Keratinocyte (primary cell): ENCODE measurements at regions not wholly inside any gene's neighbourhood (a gene's known extent, or its start where the extent isn't known, plus 50 kb on each side); places are given as distances from the start of the nearest gene placed in this dataset.

ENCODE experiments used
- DNase-seq: peaks from one replicate; pipeline ENCODE4 v3.0.0-alpha.2; 2011; ENCODE audit warnings: low read depth, missing footprints, low spot score
- FAIRE-seq: peaks from 2 replicates; lab custom pipeline; 2011; peaks lifted over from hg19 to GRCh38; lab: Jason Lieb, UNC
- H2AFZ ChIP-seq: 2 replicates; pipeline ENCODE4 v1.6.0; 2012; ENCODE audit warnings: low read length, control low read depth, inconsistent platforms; ENCODE audit not compliant: control insufficient read depth
- H3K27ac ChIP-seq: 2 replicates; pipeline ENCODE4 v1.5.1; 2011; ENCODE audit warnings: low read length; ENCODE audit not compliant: control insufficient read depth, insufficient read depth
- H3K27me3 ChIP-seq: 3 replicates; pipeline ENCODE4 v1.6.0; 2011; ENCODE audit warnings: low read length; ENCODE audit not compliant: control insufficient read depth, insufficient read depth; ENCODE audit errors: extremely low read depth
- H3K36me3 ChIP-seq, 2 experiments: 2 replicates in 1 of 2; 3 replicates in 1 of 2; pipeline ENCODE4 v1.5.1; 2011; ENCODE audit warnings: low read length in 2 of 2, mild to moderate bottlenecking in 1 of 2; ENCODE audit not compliant: control insufficient read depth in 2 of 2, insufficient read depth in 2 of 2; ENCODE audit errors: extremely low read depth in 1 of 2
- H3K4me1 ChIP-seq: 3 replicates; pipeline ENCODE4 v1.5.1; 2011; ENCODE audit warnings: low read length; ENCODE audit not compliant: control insufficient read depth, insufficient read depth; ENCODE audit errors: extremely low read depth
- H3K4me2 ChIP-seq: 3 replicates; pipeline ENCODE4 v1.6.0; 2011; ENCODE audit warnings: low read depth, low read length; ENCODE audit not compliant: control insufficient read depth, insufficient read depth; ENCODE audit errors: extremely low read depth
- H3K4me3 ChIP-seq, 3 experiments: fragments of 200-600 bp in 1 of 3; sonication (generic) in 1 of 3; 2 replicates in 2 of 3; 3 replicates in 1 of 3; pipeline ENCODE4 v1.5.1; 2011 to 2016; ENCODE audit warnings: low read length in 3 of 3, mild to moderate bottlenecking in 3 of 3, control low read depth in 2 of 3, inconsistent platforms in 1 of 3, low read depth in 1 of 3, mixed read lengths in 1 of 3, mixed run types in 1 of 3, moderate library complexity in 1 of 3; ENCODE audit not compliant: control insufficient read depth in 2 of 3, insufficient read depth in 2 of 3; ENCODE audit errors: extremely low read depth in 1 of 3
- H3K79me2 ChIP-seq: 2 replicates; pipeline ENCODE4 v1.6.0; 2012; ENCODE audit warnings: low read length; ENCODE audit not compliant: control insufficient read depth, insufficient read depth
- H3K9ac ChIP-seq: 3 replicates; pipeline ENCODE4 v1.6.0; 2011; ENCODE audit warnings: low read length; ENCODE audit not compliant: control insufficient read depth, insufficient read depth; ENCODE audit errors: extremely low read depth
- H3K9me1 ChIP-seq: 3 replicates; pipeline ENCODE4 v1.6.0; 2011; ENCODE audit warnings: low read length; ENCODE audit not compliant: control insufficient read depth, insufficient read depth; ENCODE audit errors: extremely low read depth
- H3K9me3 ChIP-seq: 2 replicates; pipeline ENCODE4 v1.5.1; 2012; ENCODE audit warnings: low read depth, low read length; ENCODE audit not compliant: control insufficient read depth
- H4K20me1 ChIP-seq: 3 replicates; pipeline ENCODE4 v1.6.0; 2011; ENCODE audit warnings: low read length; ENCODE audit not compliant: control insufficient read depth, insufficient read depth; ENCODE audit errors: extremely low read depth
- CTCF ChIP-seq, 3 experiments: IDR thresholded peaks in 1 of 3; conservative IDR thresholded peaks in 1 of 3; optimal IDR thresholded peaks in 1 of 3; 2 replicates in 2 of 3; 3 replicates in 1 of 3; pipeline versions ENCODE3 to v1.5.1; 2011; ENCODE audit warnings: low read length in 3 of 3, mild to moderate bottlenecking in 3 of 3, moderate library complexity in 2 of 3, control low read depth in 1 of 3, inconsistent platforms in 1 of 3; ENCODE audit not compliant: insufficient read depth in 2 of 3; ENCODE audit errors: extremely low read depth in 1 of 3
- EZH2 ChIP-seq: IDR thresholded peaks from one replicate; pipeline ENCODE4 v1.6.1; 2012; ENCODE audit warnings: inconsistent platforms, mild to moderate bottlenecking, low read length, moderate library complexity
- dilution Hi-C: fragments of 300-500 bp; cut with MboI; formaldehyde crosslinking; loops from one replicate; pipeline ENCODE4 v1.7.0; 2020; ENCODE audit warnings: low sequenced_read_pairs; ENCODE audit not compliant: extremely low pct_ligation_motif_present

- Histone ChIP-seq H3K9me3 (no peaks in the 10 kb centered on the region), H3K36me3 (no peaks in the 10 kb centered on the region), H3K9me1 (no peaks in the 10 kb centered on the region), H3K4me2 (peak overlapping the region; percentile 40), H3K27me3 (no peaks in the 10 kb centered on the region), H3K4me3 (peak overlapping the region in 1 of 3 experiments; percentile 13), H2AFZ (peak overlapping the region; percentile 59), H3K79me2 (no peaks in the 10 kb centered on the region), H3K27ac (no peak overlapping the region), H4K20me1 (no peaks in the 10 kb centered on the region), H3K9ac (no peak overlapping the region), H3K4me1 (no peaks in the 10 kb centered on the region)
- FAIRE-seq (no peak), DNase-seq (no peak)
- dilution Hi-C loops, result no loop called here
- no peak for TF ChIP-seq EZH2
- no peak for TF ChIP-seq CTCF (optimal IDR thresholded peaks at IDR 0.05 in 1 of 3, IDR thresholded peaks at IDR 0.05 in 1 of 3, conservative IDR thresholded peaks at IDR 0.05 in 1 of 3; ENCODE audit: extremely low read depth in 1 of 3, insufficient read depth in 2 of 3, low read length in 3 of 3)
These were observed 362.4 kb downstream of the CYRIA start for GRCh38 chr2:16303273-16303577.

GRCh38 chr2:16302431-16303272 is 362.3 kb downstream of the MYCN start:
- DNase-seq (no peak), FAIRE-seq (no peak)
- H3K4me2 ChIP-seq, result peak overlapping the region; percentile 40
- no peaks in the 10 kb centered on the region for H4K20me1 ChIP-seq
- TF ChIP-seq EZH2 (no peak), CTCF (optimal IDR thresholded peaks at IDR 0.05 in 1 of 3, IDR thresholded peaks at IDR 0.05 in 1 of 3, conservative IDR thresholded peaks at IDR 0.05 in 1 of 3; ENCODE audit: extremely low read depth in 1 of 3, insufficient read depth in 2 of 3, low read length in 3 of 3) (no peak)
- dilution Hi-C loops, result no loop called here
- peak overlapping the region; percentile 59 for H2AFZ ChIP-seq
- H3K9me3 ChIP-seq, result no peaks in the 10 kb centered on the region
- no peaks in the 10 kb centered on the region for H3K27me3 ChIP-seq
- no peaks in the 10 kb centered on the region for H3K9me1 ChIP-seq
- H3K79me2 ChIP-seq, result no peaks in the 10 kb centered on the region
- H3K4me3 ChIP-seq, result peak overlapping the region in 1 of 3 experiments; percentile 13
- H3K27ac ChIP-seq, result no peak overlapping the region
- no peak overlapping the region for H3K9ac ChIP-seq
- H3K36me3 ChIP-seq, result no peaks in the 10 kb centered on the region
- no peaks in the 10 kb centered on the region for H3K4me1 ChIP-seq
